Transverse colon (tissue), 4 donors: ENCODE measurements at regions not wholly inside any gene's neighbourhood (a gene's known extent, or its start where the extent isn't known, plus 50 kb on each side); places are given as distances from the start of the nearest gene placed in this dataset.

Experiments used
- CTCF ChIP-seq, 5 experiments: fragments of 200-600 bp in 3 of 5; fragments of 450-650 bp in 2 of 5; sonication (generic) in 3 of 5; IDR thresholded peaks; 1 replicate in 2 of 5; 2 replicates in 3 of 5; pipeline ENCODE4 v1.5.1; 2016 to 2017; ENCODE audit warnings: antibody characterized with exemption in 5 of 5, inconsistent platforms in 3 of 5, mild to moderate bottlenecking in 2 of 5, moderate library complexity in 1 of 5
- EP300 ChIP-seq: sonication (generic); formaldehyde crosslinking; IDR thresholded peaks from one replicate; pipeline ENCODE4 v1.6.1; 2017; ENCODE audit warnings: antibody characterized with exemption, low read depth
- POLR2AphosphoS5 ChIP-seq, 3 donors: sonication (generic); formaldehyde crosslinking; IDR thresholded peaks; one replicate each; pipeline ENCODE4 v1.6.1; 2016; ENCODE audit warnings: antibody characterized with exemption in 3 of 3

GRCh38 chr4:56118055-56118454, 169.3 kb downstream of the CEP135 start:
- no peak for TF ChIP-seq EP300
- TF ChIP-seq CTCF (IDR thresholded peaks at IDR 0.05) = no peak
- TF ChIP-seq POLR2AphosphoS5 (IDR thresholded peaks at IDR 0.05) = no peak
